Brain microvascular endothelial cell (primary cell): ENCODE measurements at regions not wholly inside any gene's neighbourhood (a gene's known extent, or its start where the extent isn't known, plus 50 kb on each side); places are given as distances from the start of the nearest gene placed in this dataset.

Experiments used
- DNase-seq: peaks from one replicate; pipeline ENCODE4 v3.0.0-alpha.2; 2020
- H3K27ac ChIP-seq: fragments of 250-450 bp; sonication (Bioruptor Pico); 2 replicates; pipeline ENCODE4 v1.5.1; 2020; ENCODE audit warnings: mild to moderate bottlenecking, moderate library complexity
- H3K27me3 ChIP-seq: fragments of 250-450 bp; sonication (Bioruptor Pico); replicated peaks from 2 replicates; pipeline ENCODE4 v1.5.1; 2020; ENCODE audit warnings: mild to moderate bottlenecking
- H3K36me3 ChIP-seq: fragments of 250-450 bp; sonication (Bioruptor Pico); replicated peaks from 2 replicates; pipeline ENCODE4 v1.5.1; 2020; ENCODE audit warnings: mild to moderate bottlenecking
- H3K4me3 ChIP-seq: 2 replicates; pipeline ENCODE4 v1.5.1; 2011; ENCODE audit warnings: low read depth, mild to moderate bottlenecking, control low read depth, low read length, moderate library complexity
- CTCF ChIP-seq: IDR thresholded peaks from 2 replicates; pipeline ENCODE4 v1.5.1; 2011; ENCODE audit warnings: low read depth, mild to moderate bottlenecking, moderate library complexity, low read length, control low read depth, inconsistent platforms; ENCODE audit errors: missing control alignments
- in situ Hi-C: cut with HindIII; loops from 2 replicates; pipeline ENCODE4 v1.10.0; 2017; ENCODE audit warnings: low sequenced_read_pairs, low pct_ligation_motif_present

DNA sequence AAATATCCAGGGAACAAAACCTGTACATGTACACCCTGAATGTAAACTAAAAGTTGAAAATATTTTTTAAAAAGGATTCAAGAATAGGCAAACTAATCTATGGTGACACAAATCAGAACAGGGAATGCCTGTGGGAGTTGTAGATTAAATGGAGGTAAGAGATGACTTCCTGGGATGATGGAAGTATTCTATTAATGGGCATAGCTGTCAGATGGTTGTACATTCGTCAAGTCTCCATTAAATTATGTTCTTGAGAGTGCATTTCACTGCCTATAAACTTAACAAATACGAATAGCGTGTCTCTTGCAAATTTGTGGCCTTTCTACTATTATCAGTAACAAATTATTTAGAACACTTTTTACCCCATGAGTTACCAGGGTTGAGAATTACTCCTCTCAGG, 207.0 kb downstream of the HNMT start:
- no peaks in the 10 kb centered on the region for H3K36me3 ChIP-seq
- in situ Hi-C loops: no loop called here
- no peak overlapping the region for H3K27ac ChIP-seq
- no peak for TF ChIP-seq CTCF
- no peak overlapping the region for H3K4me3 ChIP-seq
- H3K27me3 ChIP-seq: no peaks in the 10 kb centered on the region
- no peak for DNase-seq

GRCh38 chr2:138175066-138175465, 210.8 kb downstream of the HNMT start:
- H3K27ac ChIP-seq: no peak overlapping the region
- no peak for TF ChIP-seq CTCF
- no peak overlapping the region for H3K4me3 ChIP-seq
- no peaks in the 10 kb centered on the region for H3K27me3 ChIP-seq
- in situ Hi-C loops: no loop called here
- H3K36me3 ChIP-seq: no peaks in the 10 kb centered on the region
- DNase-seq: no peak

DNA sequence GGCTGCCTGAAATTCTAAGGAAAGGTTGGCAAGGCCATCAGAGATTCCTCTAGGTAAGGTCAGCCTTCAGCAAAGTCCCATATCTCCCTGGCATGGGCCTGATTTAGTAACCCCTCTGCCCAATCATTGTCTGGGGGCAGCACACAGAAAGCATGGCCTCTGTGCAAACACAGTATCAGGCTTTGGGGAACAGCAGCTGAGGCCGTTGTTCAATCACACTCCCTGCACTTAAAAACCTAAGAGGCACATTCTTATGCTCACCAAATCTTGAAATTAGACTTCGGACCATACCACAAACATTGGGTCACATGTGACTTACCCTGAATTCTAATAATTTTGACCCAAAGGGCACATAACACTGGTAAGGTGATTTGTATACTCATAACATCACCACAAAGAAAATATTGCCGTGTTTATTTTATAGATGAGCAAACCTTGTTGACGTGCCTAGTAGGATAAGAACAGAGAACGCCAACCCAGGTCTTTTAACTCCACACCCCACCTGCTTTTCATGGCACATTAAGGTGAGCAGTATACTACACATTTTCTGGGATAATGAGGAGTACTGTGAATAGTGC, 212.7 kb downstream of the HNMT start:
- TF ChIP-seq CTCF: no peak
- H3K36me3 ChIP-seq: no peaks in the 10 kb centered on the region
- in situ Hi-C loops: no loop called here
- H3K4me3 ChIP-seq: no peak overlapping the region
- H3K27me3 ChIP-seq: no peaks in the 10 kb centered on the region
- no peak for DNase-seq
- H3K27ac ChIP-seq: no peak overlapping the region

DNA sequence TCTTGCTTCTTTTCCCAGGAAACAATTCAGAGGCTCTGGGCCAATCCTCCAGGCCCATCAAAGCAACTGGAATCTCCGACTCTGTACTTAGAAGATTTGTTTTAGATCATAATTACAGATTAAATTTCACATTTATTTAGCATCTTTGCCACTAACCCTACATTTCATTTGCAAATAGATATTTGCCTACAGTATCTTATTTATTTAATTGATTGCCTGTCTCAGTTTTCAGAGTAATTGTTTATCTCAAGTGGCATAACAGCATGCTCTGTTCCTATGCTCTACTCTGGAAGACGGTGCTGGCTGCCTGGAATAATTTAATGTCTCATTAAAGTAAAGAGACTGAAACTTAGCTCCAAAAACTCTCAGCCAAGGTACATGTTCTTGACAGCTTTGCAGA, 213.4 kb downstream of the HNMT start:
- H3K4me3 ChIP-seq: no peak overlapping the region
- no peak for TF ChIP-seq CTCF
- no peaks in the 10 kb centered on the region for H3K27me3 ChIP-seq
- no peaks in the 10 kb centered on the region for H3K36me3 ChIP-seq
- H3K27ac ChIP-seq: no peak overlapping the region
- DNase-seq: no peak
- in situ Hi-C loops: no loop called here

DNA sequence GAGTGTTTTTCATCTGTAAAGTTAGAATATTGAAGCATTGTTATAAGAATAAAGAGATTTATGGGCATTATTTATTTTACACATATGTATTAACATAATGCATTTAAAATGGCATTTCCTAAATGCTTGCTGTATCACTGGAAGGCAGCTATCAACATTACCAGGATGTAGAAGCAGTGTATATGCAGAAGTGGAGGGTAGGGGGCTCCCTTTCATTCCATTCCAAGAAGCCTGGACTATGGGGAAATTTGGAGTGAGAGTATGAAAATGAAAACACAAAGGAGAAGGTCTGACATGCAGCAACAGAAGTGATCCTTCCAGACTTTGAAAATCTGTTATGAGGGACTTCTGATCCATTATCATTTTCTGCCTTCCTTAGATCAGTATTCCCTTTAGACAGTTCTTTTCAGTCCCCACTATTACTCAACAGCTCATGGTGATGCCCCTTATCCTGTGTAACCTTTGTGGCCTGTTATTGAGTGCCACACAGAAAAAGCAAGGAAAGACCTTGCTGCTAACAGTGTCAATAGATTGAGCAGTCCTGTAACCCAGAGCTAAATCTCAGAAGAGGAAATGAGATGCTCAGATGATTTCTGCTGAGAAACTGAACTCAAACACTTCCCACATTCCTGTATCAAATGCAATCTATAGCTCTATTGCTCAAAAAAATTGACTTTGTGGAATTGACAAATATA, 216.6 kb downstream of the HNMT start:
- no peak overlapping the region for H3K4me3 ChIP-seq
- no peaks in the 10 kb centered on the region for H3K27me3 ChIP-seq
- no peak overlapping the region for H3K27ac ChIP-seq
- peak; percentile 46 for TF ChIP-seq CTCF
- DNase-seq: no peak
- no peaks in the 10 kb centered on the region for H3K36me3 ChIP-seq
- in situ Hi-C loops: no loop called here
